NCI-H69 (cell line): ENCODE measurements at regions not wholly inside any gene's neighbourhood (a gene's known extent, or its start where the extent isn't known, plus 50 kb on each side); places are given as distances from the start of the nearest gene placed in this dataset.

Source experiments
- DNase-seq: peaks from one replicate; lab custom pipeline; 2025; lab: John Stamatoyannopoulos, UW

DNA sequence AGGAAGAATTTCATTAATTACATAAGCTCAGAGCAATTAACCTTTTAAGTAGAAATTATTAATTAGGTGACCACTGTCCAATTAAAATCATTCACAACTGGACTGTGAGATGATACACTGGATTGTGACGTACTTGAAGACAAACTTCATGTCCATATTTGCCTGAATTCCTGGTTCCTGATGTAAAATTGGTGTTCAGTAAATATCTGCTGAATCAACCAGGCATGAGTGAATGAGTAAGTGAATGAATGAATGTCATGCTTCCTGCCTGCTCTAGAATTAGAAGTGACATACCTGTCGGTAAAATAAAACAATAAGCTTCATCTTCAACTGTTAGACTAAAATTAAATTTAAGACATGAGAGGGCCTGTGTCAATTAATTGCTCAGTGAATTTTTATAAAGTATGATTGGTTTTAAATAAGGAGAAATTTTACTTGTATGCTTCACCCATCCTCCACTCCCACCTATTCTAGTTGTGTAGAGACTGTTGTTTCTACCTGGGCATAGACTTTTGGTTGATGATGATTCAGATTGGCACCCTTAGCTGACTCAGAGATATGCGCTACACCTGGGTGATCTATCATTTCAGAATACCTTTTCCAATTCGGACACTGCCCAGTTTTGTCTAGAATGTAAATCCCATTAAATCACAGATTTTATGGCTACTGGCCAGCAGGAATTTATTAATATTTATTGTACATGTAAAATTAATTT lies 56.9 kb upstream of the PTGS2 start:
- no peak for DNase-seq

DNA sequence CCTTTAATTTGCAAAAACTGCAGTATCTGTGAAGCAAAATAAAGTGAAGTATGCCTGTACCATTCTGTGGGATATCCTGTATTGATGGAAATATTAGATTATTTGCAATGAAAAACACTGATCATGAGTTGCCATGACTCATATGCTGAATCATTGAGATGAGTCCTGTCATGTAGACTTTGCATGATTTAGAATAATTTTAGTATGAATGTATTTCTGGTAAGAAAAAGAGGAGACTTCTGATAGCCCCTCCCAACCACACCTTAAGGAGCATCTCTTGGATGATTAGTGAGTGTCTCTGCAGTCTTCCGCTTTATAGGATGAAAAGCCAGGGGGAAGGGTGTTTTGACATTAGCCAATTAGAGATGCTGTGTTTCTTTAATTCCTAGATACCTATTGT lies 55.2 kb upstream of the PTGS2 start:
- DNase-seq = no peak

DNA sequence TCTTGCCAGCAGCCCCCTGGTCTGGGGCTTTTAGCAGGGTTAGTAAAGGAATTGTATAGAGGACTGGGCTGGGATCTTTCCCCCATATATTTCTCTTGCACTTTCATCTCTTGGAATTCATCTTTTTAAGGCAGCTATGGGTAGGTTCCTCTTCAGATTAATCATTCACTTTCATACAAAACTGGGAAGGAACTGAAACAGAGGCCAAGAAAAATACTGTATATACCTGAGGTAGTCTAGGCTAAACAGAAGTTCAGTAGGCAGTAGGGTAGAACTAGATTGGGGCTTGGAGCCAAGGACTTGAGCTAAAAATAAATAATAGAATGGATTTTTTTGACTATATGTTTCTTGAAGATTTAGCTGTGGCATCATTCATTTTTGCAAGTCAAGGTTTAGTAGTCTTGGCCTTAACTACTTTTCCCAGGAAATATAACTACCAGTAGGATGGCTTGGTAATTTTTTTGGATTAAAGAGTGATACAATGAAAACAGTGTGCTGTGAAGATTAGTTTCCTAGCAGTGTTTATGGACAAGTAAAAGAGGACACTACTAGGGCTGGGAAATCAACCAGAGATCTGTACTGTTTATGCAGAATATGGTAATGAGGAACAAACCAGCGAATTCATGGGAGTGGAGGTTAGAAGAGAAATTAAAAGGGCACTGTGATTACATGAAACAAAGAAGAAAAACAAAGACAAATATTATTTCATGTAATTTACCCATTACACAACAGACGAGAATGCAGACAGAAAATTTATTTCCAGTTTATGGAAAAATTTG lies 50.9 kb upstream of the PTGS2 start:
- no peak for DNase-seq
